ENCODE measurements at regions not wholly inside any gene's neighbourhood (a gene's known extent, or its start where the extent isn't known, plus 50 kb on each side); places are given as distances from the start of the nearest gene placed in this dataset.

GRCh38 chr21:19830446-19830845 is 1167.8 kb upstream of the NCAM2 start:
- no peak for DNase-seq (ENCODE audit: low read depth in 2 of 2)

- no peak for DNase-seq (ENCODE audit: low read depth in 2 of 2)
Measured at GRCh38 chr21:19832551-19832950, 1165.7 kb upstream of the NCAM2 start.

- DNase-seq (ENCODE audit: low read depth in 2 of 2), result no peak
Measured at GRCh38 chr21:19833082-19833481, 1165.1 kb upstream of the NCAM2 start.

- DNase-seq (ENCODE audit: low read depth in 2 of 2), result no peak
Measured at GRCh38 chr21:19842601-19843000, 1155.6 kb upstream of the NCAM2 start.

GRCh38 chr21:19844334-19844733 is 1153.9 kb upstream of the NCAM2 start:
- no peak for DNase-seq (ENCODE audit: low read depth in 2 of 2)

GRCh38 chr21:19850157-19850556 is 1148.1 kb upstream of the NCAM2 start:
- no peak for DNase-seq (ENCODE audit: low read depth in 2 of 2)

GRCh38 chr21:19853061-19853460 is 1145.1 kb upstream of the NCAM2 start:
- no peak for DNase-seq (ENCODE audit: low read depth in 2 of 2)

- DNase-seq (ENCODE audit: low read depth in 2 of 2), result no peak
Measured at GRCh38 chr21:19853709-19854575, 1144.3 kb upstream of the NCAM2 start.

- no peak for DNase-seq (ENCODE audit: low read depth in 2 of 2)
Measured at GRCh38 chr21:19855522-19855921, 1142.7 kb upstream of the NCAM2 start.

GRCh38 chr21:19864476-19864875 is 1133.7 kb upstream of the NCAM2 start:
- no peak for DNase-seq (ENCODE audit: low read depth in 2 of 2)

GRCh38 chr21:19870682-19871081 is 1127.5 kb upstream of the NCAM2 start:
- DNase-seq (ENCODE audit: low read depth in 2 of 2), result no peak

GRCh38 chr21:19874521-19874920 is 1123.7 kb upstream of the NCAM2 start:
- DNase-seq (ENCODE audit: low read depth in 2 of 2), result no peak

- no peak for DNase-seq (ENCODE audit: low read depth in 2 of 2)
Measured at GRCh38 chr21:19878133-19878532, 1120.1 kb upstream of the NCAM2 start.

- no peak for DNase-seq (ENCODE audit: low read depth in 2 of 2)
Measured at GRCh38 chr21:19899645-19900044, 1098.6 kb upstream of the NCAM2 start.

GRCh38 chr21:19900149-19900548 is 1098.1 kb upstream of the NCAM2 start:
- DNase-seq (ENCODE audit: low read depth in 2 of 2), result no peak

- DNase-seq (ENCODE audit: low read depth in 2 of 2), result no peak
Measured at GRCh38 chr21:19908390-19908789, 1089.8 kb upstream of the NCAM2 start.

GRCh38 chr21:19914028-19914427 is 1084.2 kb upstream of the NCAM2 start:
- no peak for DNase-seq (ENCODE audit: low read depth in 2 of 2)

GRCh38 chr21:19921211-19921610 is 1077.0 kb upstream of the NCAM2 start:
- DNase-seq (ENCODE audit: low read depth in 2 of 2), result no peak

GRCh38 chr21:19922122-19922521 is 1076.1 kb upstream of the NCAM2 start:
- no peak for DNase-seq (ENCODE audit: low read depth in 2 of 2)

- DNase-seq (ENCODE audit: low read depth in 2 of 2), result no peak
Measured at GRCh38 chr21:19935467-19935866, 1062.7 kb upstream of the NCAM2 start.

GRCh38 chr21:19937619-19938018 is 1060.6 kb upstream of the NCAM2 start:
- no peak for DNase-seq (ENCODE audit: low read depth in 2 of 2)

- no peak for DNase-seq (ENCODE audit: low read depth in 2 of 2)
Measured at GRCh38 chr21:19941626-19942025, 1056.6 kb upstream of the NCAM2 start.

- DNase-seq (ENCODE audit: low read depth in 2 of 2), result no peak
Measured at GRCh38 chr21:19950347-19950746, 1047.9 kb upstream of the NCAM2 start.

- no peak for DNase-seq (ENCODE audit: low read depth in 2 of 2)
Measured at GRCh38 chr21:19969156-19969555, 1029.1 kb upstream of the NCAM2 start.

Measured in stimulated activated CD8-positive, alpha-beta memory T cell treated with anti-CD3 and anti-CD28 coated beads, Interleukin-7, amount 100 ng/mL, for 4 hours (primary cell).